Heart left ventricle (tissue), 16 donors: ENCODE measurements at regions not wholly inside any gene's neighbourhood (a gene's known extent, or its start where the extent isn't known, plus 50 kb on each side); places are given as distances from the start of the nearest gene placed in this dataset.

Experiments used
- ATAC-seq, 4 donors: fragments of 200-7000 bp; cut with Tn5 transposase; one replicate each; pipeline ENCODE4 v1.9.1; 2020 to 2022; ENCODE audit warnings: moderate library complexity in 4 of 4, mild to moderate bottlenecking in 3 of 4, moderate number of reproducible peaks in 1 of 4
- DNase-seq, 5 donors: peaks; one replicate each; pipeline ENCODE4 v3.0.0-alpha.2; 2020
- H3K27ac ChIP-seq, 12 donors: fragments of 200-600 bp; sonication (generic) in 4 of 12; one replicate each; pipeline versions ENCODE4 v1.5.0 to v1.8.0; 2016 to 2022; ENCODE audit warnings: mild to moderate bottlenecking in 2 of 12
- H3K27me3 ChIP-seq, 9 donors: fragments of 200-600 bp; sonication (generic) in 2 of 9; one replicate each; pipeline versions ENCODE4 v1.5.1 to v1.8.0; 2016 to 2022; ENCODE audit warnings: mild to moderate bottlenecking in 3 of 9
- H3K36me3 ChIP-seq, 9 donors: fragments of 200-600 bp; sonication (generic) in 2 of 9; one replicate each; pipeline versions ENCODE4 v1.5.0 to v1.8.0; 2018 to 2022; ENCODE audit warnings: mild to moderate bottlenecking in 2 of 9
- H3K4me1 ChIP-seq, 12 donors: fragments of 200-600 bp; sonication (generic) in 4 of 12; one replicate each; pipeline versions ENCODE4 v1.5.0 to v1.8.0; 2016 to 2022; ENCODE audit warnings: mild to moderate bottlenecking in 3 of 12
- H3K4me3 ChIP-seq, 12 donors: fragments of 200-600 bp; sonication (generic) in 4 of 12; one replicate each; pipeline versions ENCODE4 v1.5.0 to v1.8.0; 2017 to 2022; ENCODE audit warnings: mild to moderate bottlenecking in 9 of 12, moderate library complexity in 4 of 12
- H3K9me3 ChIP-seq, 12 donors: fragments of 200-600 bp; sonication (generic) in 4 of 12; one replicate each; pipeline versions ENCODE4 v1.5.0 to v1.8.0; 2016 to 2022; ENCODE audit warnings: mild to moderate bottlenecking in 1 of 12
- POLR2A ChIP-seq, 2 donors: fragments of 450-650 bp; IDR thresholded peaks; one replicate each; pipeline ENCODE4 v1.6.1; 2017; ENCODE audit warnings: antibody characterized with exemption in 2 of 2, mild to moderate bottlenecking in 2 of 2, moderate library complexity in 2 of 2
- WGBS, 4 donors: extraction: QIAGEN DNeasy Blood & Tissue Kit in 2 of 4; methylation state at CpG; one replicate each; pipeline versions ENCODE4 v1.1.5 to v1.1.7; 2013 to 2018; 5-methylcytosine and 5-hydroxymethylcytosine counted together
- intact Hi-C, 10 donors: fragments of 100-400 bp; cut with DNase I; formaldehyde crosslinking; loops; one replicate each; pipeline versions ENCODE4 v1.11.1 to v1.14.2; 2022
- TF ChIP-seq, protein P1 (sequence below), 12 donors: fragments of 200-600 bp; sonication (generic) in 4 of 12; IDR thresholded peaks; one replicate each; pipeline versions ENCODE4 v1.5.0 to v1.8.0; 2018 to 2022; ENCODE audit warnings: antibody characterized with exemption in 12 of 12, mild to moderate bottlenecking in 5 of 12
- donor health status: ischemic (EF 13 %, LVEDD 7.1; RV severe dilation, severe dysfunction).
- donor health status: healthy with polysubstance abuse.
- donor health status: DM: no; HTN: yes; CAD: no.
- donor health status: DM: no; HTN: no; CAD: no.
- donor health status: ischemic (EF 25% LVEDD 6.9; RV normal size, moderate dysfunction).
- donor health status: ischemic (EF 25% LVEDD 5.7; RV mildly dilated, moderate dysfunction).
- donor health status: healthy.
- donor health status: DM: yes; HTN: yes; CAD: no.
- donor health status: ischemic (EF 35%, LVEDD 5.7; RV mildly dilated, moderate dysfunction).
- donor health status: nonischemic (EF 11% LVEDD 7.7; RV severe dilation, severe dysfunction).
- donor health status: DM: yes; HTN: yes; CAD: no.
- donor health status: PGD.
- donor health status: ischemic (EF 29% LVEDD 5.4; RV normal size, mild dysfunction).
- donor health status: nonischemic (EF 23%, LVEDD 6.1; RV moderate dilation, normal function).

- no peak for TF ChIP-seq POLR2A (IDR thresholded peaks at IDR 0.05)
- TF ChIP-seq, protein P1, sequence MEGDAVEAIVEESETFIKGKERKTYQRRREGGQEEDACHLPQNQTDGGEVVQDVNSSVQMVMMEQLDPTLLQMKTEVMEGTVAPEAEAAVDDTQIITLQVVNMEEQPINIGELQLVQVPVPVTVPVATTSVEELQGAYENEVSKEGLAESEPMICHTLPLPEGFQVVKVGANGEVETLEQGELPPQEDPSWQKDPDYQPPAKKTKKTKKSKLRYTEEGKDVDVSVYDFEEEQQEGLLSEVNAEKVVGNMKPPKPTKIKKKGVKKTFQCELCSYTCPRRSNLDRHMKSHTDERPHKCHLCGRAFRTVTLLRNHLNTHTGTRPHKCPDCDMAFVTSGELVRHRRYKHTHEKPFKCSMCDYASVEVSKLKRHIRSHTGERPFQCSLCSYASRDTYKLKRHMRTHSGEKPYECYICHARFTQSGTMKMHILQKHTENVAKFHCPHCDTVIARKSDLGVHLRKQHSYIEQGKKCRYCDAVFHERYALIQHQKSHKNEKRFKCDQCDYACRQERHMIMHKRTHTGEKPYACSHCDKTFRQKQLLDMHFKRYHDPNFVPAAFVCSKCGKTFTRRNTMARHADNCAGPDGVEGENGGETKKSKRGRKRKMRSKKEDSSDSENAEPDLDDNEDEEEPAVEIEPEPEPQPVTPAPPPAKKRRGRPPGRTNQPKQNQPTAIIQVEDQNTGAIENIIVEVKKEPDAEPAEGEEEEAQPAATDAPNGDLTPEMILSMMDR (IDR thresholded peaks at IDR 0.05), result no peak
- Histone ChIP-seq H3K36me3 (no peaks in the 10 kb centered on the region), H3K9me3 (no peaks in the 10 kb centered on the region), H3K27me3 (no peaks in the 10 kb centered on the region), H3K4me3 (no peak overlapping the region), H3K27ac (no peak overlapping the region), H3K4me1 (no peaks in the 10 kb centered on the region)
- ATAC-seq (no peak), DNase-seq (no peak)
- WGBS, 4 donors, result 87 to 92% (median 89%) methylated on average over 7 of the region's 7 CpGs
- intact Hi-C loops, result no loop called here
Measured at GRCh38 chr12:114875313-114875712, 191.3 kb upstream of the TBX3 start.

DNA sequence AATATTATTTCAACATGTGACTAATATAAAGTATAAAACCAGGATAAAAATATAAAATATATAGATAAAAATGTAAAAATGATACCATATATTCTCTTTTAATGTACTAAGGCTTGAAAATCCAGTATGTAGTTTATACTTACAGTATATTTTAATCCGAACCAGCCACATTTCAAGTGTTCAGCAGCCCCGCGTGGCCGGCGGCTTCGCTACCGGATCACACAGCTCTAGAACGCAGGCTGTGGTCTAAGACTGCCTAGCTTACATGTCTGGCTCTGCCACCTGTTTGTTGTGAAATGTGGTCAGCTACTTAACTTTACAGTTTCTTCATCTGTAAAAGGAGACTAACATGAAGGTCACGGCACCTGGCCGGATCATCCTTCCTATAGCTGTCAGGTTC, 189.7 kb upstream of the TBX3 start:
- H3K4me3 ChIP-seq, result no peak overlapping the region
- no peaks in the 10 kb centered on the region for H3K36me3 ChIP-seq
- ATAC-seq, result no peak
- H3K4me1 ChIP-seq, result no peaks in the 10 kb centered on the region
- H3K27me3 ChIP-seq, result no peaks in the 10 kb centered on the region
- no peak overlapping the region for H3K27ac ChIP-seq
- intact Hi-C loops, result no loop called here
- TF ChIP-seq, protein P1 (IDR thresholded peaks at IDR 0.05), result no peak
- TF ChIP-seq POLR2A (IDR thresholded peaks at IDR 0.05), result no peak
- H3K9me3 ChIP-seq, result no peaks in the 10 kb centered on the region
- 95 to 98% (median 97%) methylated on average over 10 of the region's 10 CpGs for WGBS, 4 donors
- no peak for DNase-seq

DNA sequence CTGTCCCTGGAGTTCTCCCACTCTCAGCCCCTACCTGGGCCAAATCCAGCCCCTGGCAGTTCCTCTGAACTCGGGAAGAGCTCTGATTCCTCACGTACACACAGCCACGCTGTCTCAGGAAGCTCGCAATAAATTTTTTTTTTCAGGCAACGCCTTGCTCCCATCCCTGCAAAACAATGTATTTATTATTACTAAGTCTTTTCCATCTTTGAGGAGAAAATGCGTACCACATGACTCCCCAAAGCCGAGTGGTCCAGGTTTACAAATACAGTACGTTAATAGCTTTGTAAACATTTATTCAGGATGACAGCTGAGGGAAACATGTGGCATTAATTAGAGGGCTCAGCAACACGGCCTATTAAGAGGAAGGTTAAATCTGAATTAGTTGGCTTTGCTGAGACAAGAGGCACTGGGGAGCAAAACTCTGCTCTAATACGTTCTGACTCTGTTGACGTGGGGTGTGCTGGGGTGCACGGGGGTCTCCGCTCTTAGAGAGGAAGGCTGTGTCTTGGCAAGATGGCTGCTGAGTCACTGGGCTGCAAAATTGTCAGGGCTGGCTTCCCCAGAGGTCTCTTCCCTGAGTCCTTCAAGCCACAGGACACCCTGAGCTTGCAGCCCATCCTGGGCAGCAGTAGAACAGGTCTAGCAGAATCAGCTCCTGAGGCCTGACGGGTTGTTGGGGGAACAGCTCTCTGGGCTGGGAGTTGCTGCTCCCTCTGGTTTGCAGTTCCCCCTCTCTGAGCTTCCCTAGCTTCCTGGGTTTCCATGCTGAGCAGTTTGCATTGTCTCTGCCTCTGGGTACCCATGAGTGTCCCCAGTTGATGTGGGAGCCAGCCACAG, 185.2 kb upstream of the TBX3 start:
- peaks cover 0 to 3% (median 0%) of the 10 kb centered on the region in 12 donors for H3K4me1 ChIP-seq
- H3K27ac ChIP-seq, result no peak overlapping the region
- H3K27me3 ChIP-seq, result peaks cover 0 to 3% (median 0%) of the 10 kb centered on the region in 9 donors
- no peak overlapping the region for H3K4me3 ChIP-seq
- 60 to 68% (median 61%) methylated on average over 13 to 14 of the region's 14 CpGs for WGBS, 4 donors
- H3K36me3 ChIP-seq, result no peaks in the 10 kb centered on the region
- ATAC-seq (no peak), DNase-seq (no peak)
- no peak for TF ChIP-seq POLR2A (IDR thresholded peaks at IDR 0.05)
- TF ChIP-seq, protein P1 (IDR thresholded peaks at IDR 0.05), result no peak
- intact Hi-C loops, result no loop called here
- no peaks in the 10 kb centered on the region for H3K9me3 ChIP-seq

DNA sequence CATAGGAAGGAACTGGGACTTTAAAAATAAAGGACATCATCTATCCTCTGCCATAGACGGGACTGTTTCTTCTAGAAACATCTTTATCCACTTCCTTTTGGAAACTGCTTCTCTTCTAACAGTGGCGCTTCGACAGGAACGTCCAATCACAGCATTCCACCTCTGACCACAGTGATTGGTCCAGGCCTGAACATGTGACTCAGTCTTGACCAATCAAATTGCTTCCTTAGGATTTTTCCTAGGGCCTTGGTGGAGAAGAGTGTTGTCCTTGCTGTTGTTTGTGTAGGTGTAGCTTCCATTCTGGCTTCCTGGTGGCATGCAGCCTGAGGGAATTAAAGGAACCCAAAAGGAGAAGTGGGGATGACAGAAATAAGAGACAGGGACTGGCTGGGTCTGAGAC, 182.4 kb upstream of the TBX3 start:
- H3K9me3 ChIP-seq, result peaks cover 0 to under 1% (median 0%) of the 10 kb centered on the region in 12 donors
- no peaks in the 10 kb centered on the region for H3K36me3 ChIP-seq
- peaks cover 0 to 3% (median 0%) of the 10 kb centered on the region in 12 donors for H3K4me1 ChIP-seq
- WGBS, 4 donors, result 87 to 94% (median 92%) methylated on average over 4 of the region's 4 CpGs
- no peak overlapping the region for H3K27ac ChIP-seq
- ATAC-seq (no peak), DNase-seq (no peak)
- intact Hi-C loops, result no loop called here
- H3K27me3 ChIP-seq, result peaks cover 0 to 3% (median 0%) of the 10 kb centered on the region in 9 donors
- H3K4me3 ChIP-seq, result no peak overlapping the region
- TF ChIP-seq, protein P1 (IDR thresholded peaks at IDR 0.05), result no peak
- TF ChIP-seq POLR2A (IDR thresholded peaks at IDR 0.05), result no peak
